ENCODE measurements at regions not wholly inside any gene's neighbourhood (a gene's known extent, or its start where the extent isn't known, plus 50 kb on each side); places are given as distances from the start of the nearest gene placed in this dataset.

DNA sequence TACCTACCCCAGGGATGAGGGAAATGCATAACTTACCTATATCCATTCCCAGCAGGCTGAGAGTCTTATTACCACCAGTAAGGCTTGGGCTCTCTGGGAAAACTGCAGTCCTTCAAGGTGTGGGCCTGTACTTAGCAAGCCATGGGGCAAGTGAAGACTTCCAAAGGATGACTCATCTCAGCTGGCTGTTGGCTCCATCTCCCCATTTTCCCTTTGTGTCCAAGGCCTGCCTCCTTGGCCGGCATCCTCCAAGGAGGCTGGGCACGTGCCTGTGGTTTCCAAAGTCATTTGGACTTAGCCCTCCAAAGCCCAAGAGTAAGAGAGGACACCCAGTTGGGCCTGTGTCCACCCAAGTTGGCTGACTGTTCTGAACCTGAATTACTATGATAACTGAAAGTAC lies 89.8 kb downstream of the TMEM100 start:
- no peak for DNase-seq

DNA sequence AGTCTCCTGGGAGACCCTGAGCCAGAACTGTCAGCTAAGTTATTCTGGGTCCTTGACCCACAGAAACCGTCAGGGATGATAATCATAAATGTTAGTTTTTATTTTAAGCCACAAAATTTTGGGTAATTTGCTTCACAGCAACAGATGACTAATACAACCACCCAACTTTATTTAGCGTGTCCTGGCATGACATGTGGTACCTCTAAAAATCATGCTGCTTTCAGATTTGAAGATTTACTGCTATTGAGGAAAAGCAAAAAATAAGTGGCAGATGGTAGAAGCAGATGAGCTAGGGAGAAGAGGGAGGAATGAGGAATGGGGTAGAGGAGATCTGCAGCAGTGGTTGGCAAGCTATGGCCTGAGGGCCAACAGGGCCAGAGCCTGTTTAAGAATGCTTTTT lies 90.4 kb downstream of the TMEM100 start:
- DNase-seq, result no peak

DNA sequence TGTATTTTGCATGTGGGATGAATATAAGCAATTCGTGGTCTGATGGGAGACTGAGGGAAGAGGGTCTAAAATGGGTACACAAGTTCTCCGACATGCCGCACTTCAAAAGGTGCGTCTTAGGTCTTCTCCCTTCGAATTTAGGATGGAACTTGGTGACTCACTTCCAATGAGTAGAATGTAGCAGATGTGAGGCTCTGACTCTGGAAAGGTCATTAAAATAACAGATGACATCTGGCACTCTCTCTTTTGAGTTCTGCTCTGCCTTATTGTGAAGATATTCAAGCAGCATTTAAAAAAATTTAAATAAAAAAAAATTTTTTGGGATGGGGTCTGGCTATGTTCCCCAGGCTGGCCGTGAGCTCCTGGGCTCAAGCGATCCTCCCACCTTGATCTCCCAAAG lies 92.7 kb downstream of the TMEM100 start:
- no peak for DNase-seq

DNA sequence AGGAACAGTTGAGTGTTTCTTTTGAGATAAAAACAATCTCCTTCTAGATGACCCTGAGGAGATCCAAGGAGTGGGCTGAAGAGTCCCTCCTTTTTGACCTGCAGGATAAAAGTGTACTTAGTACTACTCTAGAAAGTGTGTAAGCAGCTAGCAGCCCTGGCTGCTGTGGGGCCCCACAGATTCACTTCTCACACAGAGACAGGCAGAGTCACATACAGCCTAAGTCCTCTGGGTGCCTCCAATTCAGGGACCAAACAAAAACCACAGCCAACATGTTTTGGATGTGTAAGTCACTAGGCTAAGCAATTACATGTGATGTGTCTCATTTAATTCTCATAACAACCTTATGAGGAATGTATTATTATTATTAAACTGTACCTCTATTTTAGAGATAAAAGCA lies 97.1 kb downstream of the TMEM100 start:
- DNase-seq, result no peak

DNA sequence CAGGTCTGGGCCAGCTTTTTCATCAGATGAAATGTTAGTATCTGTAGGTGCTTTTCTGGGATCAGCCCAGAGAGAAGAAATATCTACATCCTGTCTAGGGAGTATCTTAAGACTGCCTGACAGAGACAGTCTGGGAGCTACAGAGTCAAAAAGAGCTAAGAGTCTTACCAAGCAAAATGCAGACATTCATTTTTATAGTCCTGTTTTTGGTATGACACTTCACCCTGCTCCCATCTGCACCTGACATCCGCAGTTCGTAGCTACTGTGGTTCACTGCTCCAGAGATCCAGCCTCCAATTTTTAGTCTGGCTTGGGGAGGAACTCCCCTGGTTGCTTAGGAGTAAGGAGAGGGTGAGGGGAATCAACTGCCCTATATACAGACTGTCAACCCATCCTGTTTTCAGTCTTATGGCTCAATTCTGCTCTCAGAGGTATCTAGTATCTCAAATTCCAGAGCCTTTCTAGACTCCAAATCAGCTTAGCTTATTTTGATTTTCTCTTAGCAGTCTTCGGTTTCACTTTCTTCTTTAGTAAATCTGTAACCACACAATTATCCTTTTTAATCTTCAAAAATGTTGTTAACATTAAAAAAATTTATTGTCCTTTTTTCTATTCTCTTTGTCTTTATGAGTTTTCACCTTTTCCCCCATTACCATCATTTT lies 97.8 kb downstream of the TMEM100 start:
- no peak for DNase-seq

DNA sequence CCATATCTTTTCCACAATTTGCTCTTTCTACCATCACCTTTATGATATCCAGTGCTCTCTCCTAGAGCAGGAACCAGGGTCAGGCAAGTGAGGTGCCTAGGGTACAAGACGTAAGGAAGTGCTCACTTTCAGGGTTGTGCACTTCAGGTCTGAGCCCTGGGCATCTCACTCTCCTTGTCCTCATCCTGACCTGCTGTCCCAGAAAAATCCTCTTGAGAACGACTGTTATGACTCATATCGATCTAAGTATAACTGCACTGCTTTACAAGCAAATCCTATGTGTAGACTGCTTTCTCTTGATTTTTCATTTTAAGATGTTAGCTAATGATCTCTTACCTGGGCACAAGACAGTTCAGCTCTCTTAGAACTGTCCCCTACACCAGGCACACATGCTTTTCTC lies 100.1 kb downstream of the TMEM100 start:
- no peak for DNase-seq

DNA sequence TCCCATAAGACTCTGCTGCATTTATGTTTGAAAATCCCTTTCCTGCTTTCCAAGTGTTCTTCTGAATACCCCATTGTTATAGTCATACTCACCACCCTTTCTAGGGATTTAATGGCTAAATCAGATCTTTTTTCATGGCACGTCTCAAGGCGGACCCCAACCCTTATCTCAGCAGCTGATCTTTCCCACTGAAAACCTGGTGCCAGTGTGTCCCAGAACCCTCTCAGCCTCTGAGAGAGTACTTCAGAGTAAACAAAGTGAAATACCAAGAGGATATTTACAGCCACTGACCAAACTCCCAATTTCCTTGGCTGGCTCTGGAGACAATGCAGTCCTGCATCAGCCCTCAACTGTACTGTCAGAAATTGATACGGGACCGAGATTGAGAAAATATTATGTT lies 101.7 kb downstream of the TMEM100 start:
- no peak for DNase-seq

DNA sequence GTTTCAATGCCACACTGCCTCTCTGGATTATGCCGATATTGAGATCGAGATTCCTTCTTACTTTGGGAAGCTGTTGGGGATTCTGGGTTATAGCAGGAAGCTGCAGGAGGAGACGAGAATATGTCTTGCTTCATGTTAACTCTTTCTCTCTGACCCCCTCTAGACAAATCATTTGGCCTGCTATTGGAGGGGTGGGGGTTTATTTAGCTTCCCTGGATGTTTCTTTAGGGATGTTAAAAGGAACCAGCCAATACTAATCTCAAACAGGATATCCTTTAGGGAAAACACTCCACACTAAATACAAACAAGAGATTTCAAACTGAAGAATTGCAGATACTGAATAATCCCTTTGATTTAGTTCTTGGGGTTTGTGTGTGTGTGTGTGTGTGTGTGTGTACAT lies 102.6 kb downstream of the TMEM100 start:
- DNase-seq, result no peak

DNA sequence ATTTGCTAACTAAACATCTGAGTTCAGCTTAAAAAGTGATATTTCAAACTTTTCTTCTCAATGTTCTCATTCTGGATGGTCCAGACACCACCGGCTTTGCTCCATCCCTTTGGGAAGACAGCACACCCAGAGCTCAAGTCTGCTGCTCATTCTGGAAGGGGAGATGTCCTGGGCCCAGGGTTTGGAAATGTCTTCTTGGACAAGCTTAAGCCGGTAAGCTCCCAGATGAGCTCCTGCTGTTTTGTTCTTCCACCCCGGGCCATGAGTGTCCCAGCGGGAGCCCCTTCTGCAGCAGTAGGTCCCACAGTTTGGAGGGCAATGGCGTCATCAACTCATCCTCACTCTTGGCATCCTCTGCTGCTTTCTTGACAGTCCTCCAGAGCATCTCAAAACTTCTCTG lies 105.2 kb downstream of the TMEM100 start:
- no peak for DNase-seq

DNA sequence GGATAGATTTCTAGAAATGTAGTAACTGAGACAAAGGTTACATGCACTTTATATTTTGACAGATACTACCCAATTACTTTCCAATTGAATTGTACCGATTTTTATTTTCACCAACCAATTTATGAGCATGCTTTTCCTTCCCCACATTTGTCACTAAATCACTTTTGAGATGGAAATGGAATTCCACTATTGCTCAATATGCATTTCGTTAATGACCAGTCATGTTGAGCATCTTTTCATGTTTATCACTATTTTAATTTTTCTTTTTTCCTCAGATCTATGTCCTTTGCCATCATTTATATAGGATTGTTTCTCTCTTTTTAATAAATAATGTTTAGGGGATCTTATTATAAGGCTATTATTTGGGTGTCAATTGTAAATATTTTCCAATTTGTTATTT lies 102.8 kb upstream of the SMIM36 start:
- no peak for DNase-seq

DNA sequence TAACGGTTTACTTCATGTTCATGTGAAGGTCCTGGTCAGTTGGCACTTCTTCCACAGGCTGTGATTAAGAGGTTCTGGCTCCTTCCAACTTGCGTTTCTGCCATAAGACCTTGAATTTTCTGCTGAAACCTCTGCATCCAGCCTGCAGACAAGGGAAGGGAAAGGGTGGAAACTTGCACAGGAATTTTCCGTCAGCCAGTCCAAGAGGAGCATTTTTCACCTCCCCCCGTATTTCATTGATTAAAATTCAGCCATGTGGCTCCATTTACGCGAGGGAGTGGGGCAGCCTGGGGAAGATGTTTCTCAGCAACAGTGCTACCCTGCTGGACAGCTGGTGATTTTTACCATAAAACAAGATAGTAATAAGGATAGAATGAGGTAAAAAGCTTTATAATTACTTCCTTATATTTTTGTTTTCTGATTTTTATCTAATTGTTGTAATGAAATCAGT lies 101.5 kb upstream of the SMIM36 start:
- DNase-seq, result no peak

DNA sequence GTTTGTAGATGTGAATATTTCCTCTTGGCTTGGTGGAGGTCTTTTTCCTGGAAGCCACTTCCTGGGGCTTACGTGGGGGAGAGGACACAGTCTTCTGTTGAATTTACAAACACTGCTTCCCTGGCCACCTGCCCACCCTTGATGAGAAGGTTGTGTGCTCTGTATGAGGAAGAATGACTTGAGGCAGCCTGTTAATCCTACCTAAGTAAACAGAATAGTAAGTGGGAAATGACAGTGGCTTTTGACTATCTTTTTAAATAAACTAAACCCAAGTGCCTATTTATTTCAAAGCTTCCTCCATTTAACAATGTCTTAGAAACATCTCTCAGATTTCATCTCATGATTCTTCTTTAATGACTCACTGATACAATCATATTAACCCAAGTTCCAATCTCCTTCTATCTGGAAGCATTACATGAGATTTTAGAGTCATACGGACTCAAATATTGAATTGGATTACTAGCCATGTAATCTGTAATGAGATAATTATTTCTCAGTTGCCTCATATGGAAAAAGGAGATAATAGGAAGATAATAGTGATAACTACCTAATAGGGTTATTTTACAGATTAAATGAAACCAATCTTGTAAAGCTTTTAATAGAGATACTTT lies 96.6 kb upstream of the SMIM36 start:
- DNase-seq, result no peak

DNA sequence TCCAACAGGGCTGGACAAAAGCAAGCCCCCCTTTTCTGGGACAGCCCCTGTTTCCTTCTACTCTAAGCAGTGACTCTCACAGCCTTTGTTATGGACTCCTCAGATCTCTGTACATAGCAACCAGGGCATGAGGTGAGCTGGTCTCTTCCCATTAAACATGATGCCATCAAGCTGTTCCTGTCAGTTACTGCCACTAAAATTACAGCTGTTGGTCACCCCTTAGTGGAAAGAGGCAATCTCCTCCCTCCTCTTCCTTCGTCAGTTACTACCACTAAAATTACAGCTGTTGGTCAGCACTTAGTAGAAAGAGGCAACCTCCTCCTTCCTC lies 95.2 kb upstream of the SMIM36 start:
- no peak for DNase-seq

DNA sequence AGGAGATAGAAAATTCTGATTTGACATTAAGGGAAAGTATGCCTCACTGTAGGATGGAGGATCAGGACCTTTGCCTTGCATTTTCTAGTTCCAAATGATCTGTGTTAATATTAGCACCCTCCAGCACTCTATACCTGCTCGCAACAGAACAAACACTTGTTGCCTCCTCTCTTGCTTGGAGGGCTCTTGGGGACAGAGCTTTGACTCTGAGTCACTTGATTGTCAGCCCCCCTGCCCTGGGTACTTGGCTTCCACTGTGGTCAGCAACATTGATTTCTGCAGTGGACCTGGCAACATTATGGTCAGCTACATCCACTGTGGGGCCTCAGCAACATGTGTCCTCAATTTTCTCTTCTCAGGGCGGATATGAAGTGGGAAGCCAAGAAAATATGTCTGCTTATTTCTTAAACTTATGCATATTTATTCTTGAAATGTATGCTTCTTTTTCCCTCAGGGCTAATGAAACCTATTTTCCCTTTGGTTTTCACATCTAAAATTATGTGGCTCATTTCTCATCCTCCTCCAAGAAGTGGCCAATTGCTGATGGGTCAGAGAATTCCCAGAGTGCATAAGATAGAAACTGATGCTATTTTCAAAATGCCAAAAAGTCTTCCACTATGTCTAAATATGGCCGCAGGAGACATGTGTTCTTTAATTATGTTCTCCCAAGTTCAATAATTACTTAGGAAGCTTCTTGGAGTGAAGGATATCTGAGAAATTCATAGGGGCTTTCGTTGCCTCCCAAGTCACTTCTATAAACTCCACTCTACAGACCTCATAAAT lies 94.6 kb upstream of the SMIM36 start:
- no peak for DNase-seq

DNA sequence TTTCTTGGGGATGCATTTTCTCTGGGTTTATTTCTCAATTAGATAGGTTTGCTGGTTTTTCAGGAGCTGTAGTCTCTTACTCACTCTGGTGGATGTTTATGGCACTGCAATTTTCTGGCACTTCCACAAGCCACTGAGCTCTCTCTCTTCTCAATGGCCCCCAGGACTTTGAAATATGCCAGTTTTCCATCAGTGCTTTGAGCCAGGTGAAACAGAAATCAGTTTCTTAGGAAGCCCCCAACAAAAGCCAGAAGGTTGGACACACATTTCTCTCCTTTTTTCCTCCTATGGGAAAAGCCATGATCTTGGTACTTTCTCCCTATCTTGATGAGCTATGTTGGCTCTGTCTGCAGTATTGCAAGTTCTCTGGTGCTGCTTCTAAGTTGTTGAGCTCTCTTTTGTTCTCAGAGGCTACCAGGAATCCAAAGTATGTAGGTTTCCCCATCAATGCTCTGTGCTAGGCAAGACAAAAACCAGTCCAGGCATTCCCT lies 90.7 kb upstream of the SMIM36 start:
- DNase-seq, result peak; percentile 7

DNA sequence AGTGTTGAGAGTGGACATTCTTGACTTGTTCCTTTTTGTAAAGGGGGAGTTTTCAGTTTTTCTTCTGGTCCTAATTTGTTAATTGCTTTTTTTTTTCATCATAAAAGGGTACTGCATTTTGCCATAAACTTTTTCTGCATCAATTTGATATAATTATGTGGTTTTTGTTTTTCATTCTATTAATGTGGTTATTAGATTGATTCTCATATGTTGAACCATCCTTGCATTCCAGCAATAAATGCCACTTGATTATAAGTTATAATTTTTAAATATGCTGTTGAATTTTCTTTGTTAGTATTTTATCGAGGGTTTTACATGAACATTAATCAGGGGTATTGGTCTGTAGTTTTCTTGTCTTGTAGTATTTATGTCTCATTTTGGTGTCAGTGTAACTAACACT lies 87.2 kb upstream of the SMIM36 start:
- DNase-seq, result no peak

DNA sequence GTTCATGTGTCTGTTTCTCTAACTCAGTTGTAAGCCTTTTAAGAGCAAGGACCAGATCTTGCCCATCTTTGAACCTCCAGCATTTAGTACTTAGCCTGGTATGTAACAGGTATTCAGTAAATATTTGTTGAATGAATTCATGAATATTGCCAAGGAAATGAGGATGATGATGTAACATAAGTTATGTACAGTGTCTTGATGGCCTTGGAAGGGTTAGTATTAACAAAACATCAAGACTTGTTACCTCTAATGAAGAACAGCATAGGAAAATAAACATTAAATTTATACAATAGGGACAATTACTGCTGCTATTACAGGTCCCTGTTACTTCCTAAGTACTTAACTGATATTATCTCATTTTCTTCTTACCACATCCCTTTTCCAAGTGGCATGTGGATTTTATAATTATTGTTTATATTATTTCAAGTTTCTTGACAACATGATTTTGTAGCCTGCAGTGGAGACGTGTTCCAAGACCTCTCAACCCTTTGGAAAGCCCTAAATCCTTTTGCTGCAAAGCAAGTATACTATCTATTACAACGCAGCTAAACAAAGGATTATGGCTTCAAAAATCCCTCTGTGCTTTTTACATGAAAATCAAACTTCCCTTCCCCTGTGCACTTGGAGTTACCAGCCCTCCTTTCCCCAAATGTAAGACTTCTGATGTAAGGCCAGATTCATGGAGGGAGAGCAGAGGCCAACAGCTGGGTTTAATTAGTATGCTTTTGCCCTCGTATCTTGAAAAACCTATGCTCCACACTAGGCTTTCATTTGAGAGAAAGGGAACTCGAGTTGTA lies 77.4 kb upstream of the SMIM36 start:
- no peak for DNase-seq

DNA sequence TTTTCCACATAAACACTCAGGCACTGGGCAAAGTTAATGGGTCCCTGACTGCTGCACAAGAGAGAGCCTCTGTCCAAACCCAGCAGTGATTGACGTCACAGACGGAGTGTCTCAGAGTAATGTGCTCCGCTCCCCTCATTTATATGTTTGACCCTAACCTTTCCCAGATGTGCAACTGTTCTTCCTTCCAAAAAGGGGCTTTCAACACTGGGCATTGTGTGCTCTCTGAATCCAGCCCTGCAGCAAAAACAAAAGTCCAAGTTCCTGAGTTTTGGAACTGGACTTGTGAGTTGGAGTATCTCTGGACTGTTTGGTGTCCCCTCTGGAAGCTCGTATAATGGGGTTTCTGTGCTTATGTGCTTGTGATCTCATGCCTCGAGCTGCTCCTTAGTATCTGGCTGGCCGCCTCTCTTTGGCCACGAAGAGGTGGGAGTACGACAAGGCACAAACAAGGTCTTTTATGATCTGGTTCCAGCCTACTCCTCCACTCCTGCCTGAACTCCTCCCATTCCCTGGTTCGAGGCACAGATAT lies 76.4 kb upstream of the SMIM36 start:
- no peak for DNase-seq

DNA sequence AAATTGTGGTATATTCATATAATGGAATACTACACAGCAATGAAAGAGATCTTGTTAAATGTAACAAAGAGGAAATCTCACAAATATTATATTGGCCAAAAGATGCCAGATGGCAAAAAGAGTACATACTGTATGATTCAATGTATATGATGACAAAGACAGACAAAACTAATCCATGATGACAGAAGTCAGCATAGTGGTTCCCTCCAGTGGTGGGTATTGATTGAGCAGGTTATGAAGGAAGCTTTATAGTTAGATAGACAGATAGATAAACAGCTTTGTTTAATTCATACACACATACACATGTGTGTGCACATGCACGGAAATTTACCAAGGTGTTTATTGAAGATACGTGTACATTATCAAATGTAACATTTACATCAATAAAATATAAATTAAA lies 74.4 kb upstream of the SMIM36 start:
- DNase-seq, result no peak

DNA sequence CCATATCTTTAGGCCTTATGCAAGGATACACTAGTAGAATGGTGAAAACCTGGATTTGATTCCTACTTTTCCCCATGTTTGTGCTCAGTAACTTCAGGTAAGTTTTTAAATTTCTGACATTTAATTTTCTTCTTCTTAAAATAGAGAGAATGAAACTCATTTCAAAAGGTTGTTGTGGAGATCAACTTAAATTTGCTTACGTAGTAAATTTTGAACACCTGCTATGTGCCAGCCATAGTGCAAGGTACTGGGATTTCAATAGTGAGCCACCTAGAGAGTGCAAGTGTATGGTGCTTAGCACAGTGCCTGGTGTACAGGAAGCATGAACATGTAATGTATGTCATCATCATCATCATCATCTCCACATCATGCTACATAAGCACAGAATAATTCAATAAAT lies 73.6 kb upstream of the SMIM36 start:
- DNase-seq, result no peak

DNA sequence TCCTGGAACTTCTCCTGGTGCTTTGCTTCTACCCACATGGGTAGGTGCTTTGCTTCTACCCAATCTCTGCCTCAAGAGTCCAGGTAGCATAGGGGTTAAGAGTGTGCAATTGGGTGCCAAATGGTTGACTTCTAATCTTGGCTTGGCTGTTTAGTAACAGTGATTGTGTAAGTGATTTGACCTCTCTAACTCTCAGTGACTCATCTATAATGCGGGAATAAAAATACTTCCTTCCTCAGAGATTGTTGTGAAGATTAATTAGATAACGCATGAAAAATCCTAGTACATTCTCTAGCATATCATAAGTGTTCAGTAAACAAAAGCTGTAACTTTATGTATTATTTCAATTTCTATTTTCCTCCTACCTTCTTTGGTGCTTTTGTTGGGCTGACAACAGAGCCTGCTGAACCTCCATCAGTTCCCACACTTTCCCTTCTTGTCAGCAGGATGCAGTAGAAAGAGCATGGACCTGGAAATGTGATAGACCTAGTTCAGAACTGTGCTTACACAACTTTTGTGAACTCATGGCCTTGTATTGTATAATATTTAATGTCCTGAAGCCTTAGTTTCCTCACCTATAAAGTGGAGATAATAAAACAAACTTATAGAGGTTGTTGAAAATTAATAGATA lies 72.9 kb upstream of the SMIM36 start:
- DNase-seq, result no peak

DNA sequence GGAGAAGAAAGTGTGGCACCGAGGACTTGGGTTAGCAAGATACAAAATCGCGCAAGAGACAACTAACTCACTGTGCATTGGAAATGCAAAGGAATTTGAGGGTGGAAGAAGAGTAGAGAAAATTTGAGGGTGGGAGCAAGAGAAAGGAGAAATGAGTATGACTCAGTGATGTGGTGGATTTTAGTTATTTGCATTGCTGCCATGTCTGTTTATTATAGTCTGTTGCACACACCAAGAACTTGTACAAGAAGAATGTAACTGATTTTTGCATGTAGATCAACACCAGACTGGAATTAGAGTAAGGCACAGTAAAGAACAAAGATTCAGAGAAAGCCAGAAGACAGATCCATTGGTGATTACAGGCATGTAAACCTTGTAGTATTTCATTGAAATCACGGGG lies 71.6 kb upstream of the SMIM36 start:
- DNase-seq, result no peak
